Muscle of arm (tissue), 1 donor: ENCODE measurements at regions not wholly inside any gene's neighbourhood (a gene's known extent, or its start where the extent isn't known, plus 50 kb on each side); places are given as distances from the start of the nearest gene placed in this dataset.
A peak's percentile ranks its signal among the peaks of the same experiment; 100 is the strongest.

Source experiments
- DNase-seq: peaks from one replicate; pipeline ENCODE4 v3.0.0-alpha.2; 2013

GRCh38 chr5:106578736-106579135 lies 1092.0 kb downstream of the EFNA5 start:
- no peak for DNase-seq

DNA sequence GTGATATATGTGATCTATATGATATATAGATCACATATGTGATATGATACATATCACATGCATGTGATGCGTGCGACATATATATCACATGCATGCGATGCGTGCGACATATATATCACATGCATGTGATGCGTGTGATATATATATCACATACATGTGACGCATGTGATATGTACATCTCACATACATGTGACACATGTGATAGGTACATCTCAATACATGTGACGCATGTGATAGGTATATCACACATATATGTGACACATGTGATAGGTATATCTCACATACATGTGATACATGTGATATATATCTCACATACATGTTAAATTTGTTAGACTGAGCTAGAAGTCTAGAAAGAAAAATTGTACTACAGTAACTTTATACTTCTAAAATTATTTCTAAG lies 1095.9 kb downstream of the EFNA5 start:
- no peak for DNase-seq

- no peak for DNase-seq
These were observed 1104.7 kb downstream of the EFNA5 start for GRCh38 chr5:106566031-106566430.

DNA sequence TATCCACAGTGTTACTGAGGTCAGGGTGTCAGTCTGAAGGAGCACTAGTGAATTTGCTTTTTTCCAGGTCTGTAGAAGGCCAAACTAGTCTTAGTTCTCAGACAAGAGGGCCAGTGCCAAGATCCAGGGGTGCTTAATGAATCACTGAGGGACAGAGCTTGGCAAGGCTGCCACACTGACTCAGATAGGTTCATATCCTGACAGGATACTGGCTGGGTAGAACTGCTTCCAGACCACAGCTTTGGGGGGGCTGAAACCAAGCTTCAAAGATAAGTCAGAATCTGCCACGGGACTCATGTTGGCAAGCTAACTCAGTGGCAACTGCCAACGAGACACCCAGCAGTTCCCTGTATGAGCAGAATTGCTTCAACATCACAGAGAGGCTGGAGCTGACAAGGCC lies 1125.4 kb downstream of the EFNA5 start:
- no peak for DNase-seq

DNA sequence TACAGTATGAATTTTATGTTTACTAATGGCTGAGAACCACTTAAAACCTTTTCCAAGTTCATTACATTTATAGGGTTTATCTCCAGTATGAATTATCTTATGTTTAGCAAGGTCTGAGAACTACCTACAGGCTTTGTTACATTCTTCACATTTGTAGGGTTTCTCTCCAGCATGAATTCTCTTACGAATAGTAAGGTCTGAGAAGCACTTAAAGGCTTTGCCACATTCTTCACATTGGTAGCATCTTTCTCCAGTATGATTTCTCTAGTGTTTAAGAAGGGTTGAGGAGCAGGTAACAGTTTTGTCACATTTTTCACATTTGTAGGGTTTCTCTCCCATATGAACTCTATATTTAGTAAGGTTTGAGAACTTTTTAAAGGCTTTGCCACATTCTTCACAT lies 1127.4 kb downstream of the EFNA5 start:
- no peak for DNase-seq

GRCh38 chr5:106530150-106530549 lies 1140.6 kb downstream of the EFNA5 start:
- DNase-seq = no peak

GRCh38 chr5:106525438-106525837 lies 1145.3 kb downstream of the EFNA5 start:
- DNase-seq = no peak

- DNase-seq = no peak
These were observed 1146.9 kb downstream of the EFNA5 start for GRCh38 chr5:106523852-106524251.

- peak; percentile 23 for DNase-seq
These were observed 1148.4 kb downstream of the EFNA5 start for GRCh38 chr5:106522296-106522695.

DNA sequence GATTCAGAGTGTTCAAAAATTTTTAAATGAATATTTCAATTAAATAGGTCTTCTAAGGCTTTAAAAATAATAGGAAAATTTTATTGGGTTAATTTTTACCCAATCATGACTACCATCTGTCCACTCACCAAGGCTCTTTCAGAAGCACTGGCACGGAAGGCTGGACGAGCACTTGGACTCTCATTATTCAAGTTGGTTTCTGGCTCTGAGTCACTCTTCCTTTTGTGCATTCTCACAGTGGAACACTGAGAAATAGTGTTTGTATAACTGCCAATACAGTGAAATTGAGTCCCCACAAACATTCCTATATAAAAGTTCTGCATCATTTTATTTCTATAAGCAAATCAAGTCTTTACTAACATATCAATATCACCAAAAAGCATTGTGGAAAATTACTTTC lies 1149.0 kb downstream of the EFNA5 start:
- DNase-seq = no peak

DNA sequence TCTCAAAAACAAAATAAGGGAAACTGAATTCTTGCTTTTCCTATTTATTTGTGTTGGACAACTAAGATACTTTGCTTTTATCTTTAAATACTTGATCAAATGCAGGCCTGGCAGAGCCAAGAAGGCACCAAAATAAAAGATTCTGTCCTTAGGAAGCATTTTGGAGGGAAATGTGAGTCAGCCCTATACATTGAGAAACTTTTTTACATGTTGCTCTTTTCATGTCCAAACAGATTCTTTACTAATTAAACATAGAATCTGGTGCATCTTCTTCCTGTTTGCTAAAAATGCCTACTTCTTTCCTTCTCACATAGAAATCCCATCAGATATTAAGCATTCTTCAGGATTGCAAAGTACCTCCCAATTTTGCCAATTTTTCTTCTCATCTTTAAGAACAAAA lies 1160.4 kb downstream of the EFNA5 start:
- no peak for DNase-seq

DNA sequence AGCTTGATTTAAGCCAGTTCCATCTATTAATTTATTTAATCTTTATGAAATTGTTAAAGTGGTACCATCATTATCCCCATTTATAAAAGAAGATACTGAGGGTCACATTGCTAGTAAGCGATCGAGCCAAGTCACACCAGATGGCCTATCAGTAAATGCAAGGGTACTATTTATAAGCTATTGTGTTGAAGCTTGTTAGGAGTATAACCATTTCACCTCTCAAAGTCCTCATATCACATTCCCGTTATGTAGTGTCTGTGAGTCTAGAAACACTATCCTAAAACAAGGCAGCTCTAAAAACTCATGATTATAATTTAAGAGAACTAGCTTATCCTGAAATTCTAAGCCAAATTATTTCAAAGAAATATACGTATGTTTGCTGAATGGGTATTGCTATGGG lies 1161.8 kb downstream of the EFNA5 start:
- no peak for DNase-seq

GRCh38 chr5:106493910-106494309 lies 1176.8 kb downstream of the EFNA5 start:
- no peak for DNase-seq

DNA sequence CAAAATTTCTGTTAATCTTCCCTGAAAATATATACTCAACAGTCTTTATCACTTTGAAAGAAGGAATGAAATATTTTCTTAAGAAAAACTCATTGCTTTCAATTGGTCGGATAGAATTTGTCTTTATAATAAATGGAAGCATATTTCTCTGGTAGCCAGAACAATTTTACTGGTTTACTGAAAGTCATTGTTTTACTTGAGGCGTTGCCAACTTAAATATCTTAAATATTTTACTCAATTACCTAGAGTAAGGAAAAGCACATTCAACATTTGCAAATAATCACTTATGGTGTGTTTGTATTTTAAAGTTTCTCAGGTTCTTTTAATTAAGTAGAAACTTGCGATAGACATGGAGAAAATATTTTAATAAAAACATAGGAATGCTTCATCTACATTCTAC lies 1181.7 kb downstream of the EFNA5 start:
- no peak for DNase-seq

GRCh38 chr5:106488407-106488806 lies 1182.3 kb downstream of the EFNA5 start:
- no peak for DNase-seq

- no peak for DNase-seq
These were observed 1189.4 kb downstream of the EFNA5 start for GRCh38 chr5:106481374-106481773.

- no peak for DNase-seq
These were observed 1194.1 kb downstream of the EFNA5 start for GRCh38 chr5:106476630-106477029.

DNA sequence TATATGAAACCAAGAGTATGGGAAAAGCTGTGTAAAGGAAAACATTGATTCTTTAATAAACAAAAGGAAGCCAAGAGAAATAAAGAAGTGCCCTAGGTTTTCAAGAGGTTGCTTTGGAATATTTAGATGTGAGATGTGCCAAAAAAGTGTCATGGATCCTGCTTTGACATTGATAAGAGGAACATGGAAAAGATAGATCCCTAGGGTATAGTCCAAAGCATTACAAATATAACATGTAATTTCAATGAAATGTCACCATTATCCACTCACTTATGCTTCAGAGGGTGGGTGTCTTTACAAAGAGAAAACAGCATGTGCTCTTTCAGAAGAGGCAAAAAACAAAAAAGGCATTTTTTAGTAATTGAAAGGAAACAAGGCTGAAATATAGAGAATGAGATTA lies 1196.7 kb downstream of the EFNA5 start:
- DNase-seq = no peak

DNA sequence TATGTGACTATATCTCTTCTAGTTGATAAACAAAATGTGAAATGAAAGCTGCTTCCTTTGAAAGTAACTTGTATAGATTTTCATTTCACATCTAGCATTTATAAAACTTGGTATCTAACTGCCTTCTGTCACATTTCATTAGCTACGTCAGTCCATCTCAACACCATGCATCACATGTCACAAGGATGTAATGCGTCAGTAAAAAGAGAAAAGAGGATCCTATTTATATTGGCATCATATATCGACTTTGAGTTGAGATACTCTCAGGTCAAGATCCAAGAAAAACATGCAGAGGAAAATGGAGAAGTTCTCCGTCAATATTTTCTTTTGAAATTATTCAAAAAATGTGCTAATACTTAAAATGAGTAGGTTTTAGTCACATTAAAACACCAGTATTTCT lies 1211.2 kb downstream of the EFNA5 start:
- no peak for DNase-seq

- no peak for DNase-seq
These were observed 1215.9 kb downstream of the EFNA5 start for GRCh38 chr5:106454651-106455415.

GRCh38 chr5:106454050-106454449 lies 1216.7 kb downstream of the EFNA5 start:
- DNase-seq = no peak

GRCh38 chr5:106451998-106452397 lies 1218.7 kb downstream of the EFNA5 start:
- DNase-seq = no peak

GRCh38 chr5:106443746-106444145 lies 1227.0 kb downstream of the EFNA5 start:
- no peak for DNase-seq

- no peak for DNase-seq
These were observed 1235.6 kb downstream of the EFNA5 start for GRCh38 chr5:106435185-106435584.
